Stimulated activated naive CD4-positive, alpha-beta T cell treated with Interleukin-2 at 50 U/mL for 16 hours (primary cell): ENCODE measurements at regions not wholly inside any gene's neighbourhood (a gene's known extent, or its start where the extent isn't known, plus 50 kb on each side); places are given as distances from the start of the nearest gene placed in this dataset.

ENCODE experiments used
- DNase-seq: peaks from one replicate; lab custom pipeline; 2025; lab: John Stamatoyannopoulos, UW

DNA sequence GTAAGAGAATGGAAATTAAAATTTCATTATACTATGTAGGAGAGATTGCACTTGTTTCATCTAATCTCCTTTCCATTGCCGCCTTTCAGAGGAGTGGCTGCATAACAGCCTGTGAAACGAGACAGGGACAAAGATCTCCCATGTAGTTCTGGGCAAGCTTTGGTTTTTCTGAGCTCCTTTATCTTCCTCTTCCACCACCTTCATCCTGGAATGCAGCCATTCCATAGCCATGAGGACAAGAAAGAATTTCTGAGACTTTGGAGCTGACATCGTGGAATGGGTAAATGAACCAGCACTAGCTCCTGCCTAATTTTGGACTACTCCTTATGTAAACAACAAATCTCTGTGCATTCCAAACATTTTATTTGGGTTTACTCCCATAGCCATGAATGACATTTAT lies 1587.3 kb upstream of the TENM3 start:
- DNase-seq: no peak

- DNase-seq: no peak
Measured at GRCh38 chr4:180657881-180658280, 1585.3 kb upstream of the TENM3 start.

DNA sequence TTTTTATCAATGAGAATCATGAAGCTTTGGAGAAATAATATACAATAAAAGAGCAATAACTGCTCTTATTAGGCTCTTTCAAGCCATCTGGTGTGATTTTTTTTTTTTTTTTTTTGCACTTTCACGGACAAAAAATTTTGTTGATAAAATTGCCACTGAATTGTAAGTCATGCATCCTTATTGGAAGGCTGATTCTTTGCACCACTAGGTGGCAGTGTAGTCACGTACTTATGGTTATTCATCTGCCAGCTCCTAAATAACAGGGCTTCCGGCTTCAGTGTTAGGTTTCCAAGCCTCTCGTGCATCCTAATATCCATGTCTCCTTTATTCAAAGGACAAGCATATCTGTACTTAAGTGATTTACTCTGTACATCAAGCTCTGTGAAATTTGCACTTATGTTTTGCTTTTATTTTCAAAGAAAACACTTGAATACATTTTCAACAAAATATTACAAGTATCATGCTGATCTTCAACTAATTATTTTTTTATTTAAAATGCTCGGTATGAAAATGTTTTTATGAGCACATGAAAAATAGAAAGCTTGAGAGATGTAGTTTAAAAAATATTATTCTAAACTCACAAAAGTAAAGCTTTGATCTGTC lies 1578.3 kb upstream of the TENM3 start:
- peak; percentile 2 for DNase-seq

- no peak for DNase-seq
Measured at GRCh38 chr4:180665481-180665880, 1577.7 kb upstream of the TENM3 start.

DNA sequence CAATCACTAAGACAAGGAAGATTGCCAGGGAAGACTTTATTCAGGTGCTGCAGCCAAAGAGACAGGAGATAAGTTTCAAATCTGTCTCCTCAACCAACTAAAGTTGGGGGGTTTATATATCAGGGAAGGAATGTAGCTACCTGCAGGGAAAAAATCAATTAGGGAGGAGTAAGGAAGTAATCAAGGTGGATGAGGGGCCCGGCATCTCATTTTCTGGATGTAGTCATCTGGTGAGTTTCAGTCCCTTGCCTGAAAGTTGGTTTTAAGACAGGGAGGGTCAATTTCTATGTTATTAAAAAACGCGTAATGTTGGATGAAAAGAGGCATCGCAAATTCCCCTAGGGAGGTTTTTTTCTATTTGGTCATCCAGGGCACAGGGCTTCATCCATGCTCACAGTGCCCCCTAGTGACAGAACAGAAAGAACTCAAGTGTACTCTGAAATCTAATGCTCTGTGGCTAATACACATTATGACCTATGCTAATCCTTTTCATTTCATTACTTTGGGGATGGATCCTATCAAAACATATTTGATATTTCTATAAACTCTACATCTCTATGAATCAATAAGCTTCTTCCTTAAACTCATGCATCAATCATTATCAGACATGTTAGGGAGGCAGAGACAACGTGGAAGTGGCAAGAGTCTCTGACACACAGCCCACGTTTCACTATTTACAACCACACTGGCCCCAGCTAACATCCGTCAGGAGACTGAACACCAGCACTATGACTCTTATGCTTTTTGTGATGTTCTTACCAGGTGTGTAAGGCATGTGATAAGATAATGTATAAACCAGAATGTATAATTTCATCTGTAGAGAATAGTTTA lies 1577.0 kb upstream of the TENM3 start:
- DNase-seq: no peak

- no peak for DNase-seq
Measured at GRCh38 chr4:180668732-180669131, 1574.5 kb upstream of the TENM3 start.

- no peak for DNase-seq
Measured at GRCh38 chr4:180669680-180670079, 1573.5 kb upstream of the TENM3 start.

DNA sequence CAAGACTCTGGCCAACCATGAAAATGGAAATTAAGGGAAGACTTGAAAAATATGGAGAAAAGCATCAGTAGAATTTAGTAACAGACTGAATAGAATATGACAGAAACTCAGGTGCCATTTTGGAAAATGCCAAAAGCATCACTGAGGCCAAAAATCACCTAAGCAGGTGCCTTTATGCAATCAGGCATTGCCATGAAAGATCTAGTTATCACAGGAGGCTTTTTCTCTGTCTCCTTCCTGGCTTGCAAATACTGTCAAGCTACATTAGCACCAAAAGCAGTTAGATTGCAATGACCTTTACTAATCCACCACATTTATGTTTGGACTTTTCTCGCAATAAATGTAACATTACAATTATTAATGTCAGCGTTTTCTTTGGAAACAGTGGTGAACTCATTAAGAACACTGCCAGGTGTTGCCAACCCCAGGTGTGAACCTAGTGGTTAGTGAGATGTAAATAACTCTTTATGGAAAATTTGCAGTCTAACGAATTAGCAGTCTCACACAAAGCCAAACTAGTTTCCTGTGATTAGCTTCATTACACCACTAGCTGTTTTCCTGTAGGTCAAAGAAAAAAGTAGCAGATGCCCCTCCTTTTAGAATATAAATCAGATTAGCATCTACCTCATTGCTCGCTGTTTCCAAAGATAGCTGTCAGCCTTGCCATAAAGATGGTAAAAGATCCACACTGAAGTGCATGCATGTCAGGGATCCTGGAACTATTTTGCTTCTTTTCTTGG lies 1568.4 kb upstream of the TENM3 start:
- no peak for DNase-seq

- no peak for DNase-seq
Measured at GRCh38 chr4:180675359-180675650, 1567.9 kb upstream of the TENM3 start.

DNA sequence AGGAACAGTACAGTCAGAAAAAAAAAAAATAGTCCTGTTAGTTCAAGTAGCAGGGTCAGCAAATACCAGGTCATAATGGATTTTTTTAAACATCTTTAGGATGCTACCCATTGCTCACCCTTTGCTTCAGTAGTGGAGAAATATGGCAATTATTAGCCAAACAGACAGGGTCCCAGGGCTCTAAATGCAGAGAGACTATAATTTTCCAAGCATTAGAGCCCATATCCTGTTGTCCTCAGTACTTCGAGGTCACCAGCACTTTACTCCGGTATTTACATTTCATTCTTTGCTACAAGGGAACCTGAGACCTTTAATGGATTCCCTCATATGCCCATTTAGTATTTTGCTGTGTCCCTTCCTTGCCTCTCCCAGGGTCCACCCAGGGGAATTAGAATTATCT lies 1562.9 kb upstream of the TENM3 start:
- DNase-seq: no peak

- DNase-seq: no peak
Measured at GRCh38 chr4:180682776-180683175, 1560.4 kb upstream of the TENM3 start.

DNA sequence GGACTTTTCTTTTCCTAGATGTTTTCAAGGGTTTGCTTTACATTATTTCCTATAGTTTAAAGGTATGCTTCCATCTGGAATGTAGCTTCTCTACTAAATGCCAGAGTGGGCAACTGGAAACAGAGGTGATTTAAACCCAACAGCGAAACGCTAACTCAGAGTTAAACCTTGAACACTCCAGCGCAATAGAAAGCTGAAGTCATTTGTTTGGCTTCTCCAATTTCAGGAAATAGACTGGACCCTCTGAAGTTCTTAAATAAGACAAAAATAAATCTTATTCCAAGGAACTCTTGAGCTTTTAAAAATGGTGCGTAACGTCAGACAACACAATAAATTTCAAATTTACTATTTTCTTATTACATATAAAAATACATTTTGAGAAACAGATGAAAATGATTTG lies 1560.0 kb upstream of the TENM3 start:
- DNase-seq: no peak

DNA sequence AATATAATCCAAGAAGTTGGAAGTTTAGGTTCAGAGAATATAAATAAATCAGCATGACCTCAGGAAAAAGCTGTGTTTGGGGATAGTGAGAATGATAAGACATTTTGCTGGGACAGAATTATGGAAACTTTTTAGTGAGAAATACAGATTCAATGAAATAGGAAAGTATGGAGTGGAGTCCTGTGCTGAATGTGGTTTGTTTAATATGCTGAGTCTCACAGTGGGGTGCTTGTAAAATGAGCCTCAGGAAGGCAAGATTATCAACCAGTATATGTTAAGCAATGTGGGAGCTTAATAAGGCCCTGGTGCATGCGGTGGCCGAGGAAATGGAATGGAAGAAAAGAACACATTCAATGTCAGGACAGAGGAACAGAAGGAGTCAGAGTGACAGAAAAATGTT lies 1554.7 kb upstream of the TENM3 start:
- DNase-seq: no peak

- no peak for DNase-seq
Measured at GRCh38 chr4:180694875-180695274, 1548.3 kb upstream of the TENM3 start.

DNA sequence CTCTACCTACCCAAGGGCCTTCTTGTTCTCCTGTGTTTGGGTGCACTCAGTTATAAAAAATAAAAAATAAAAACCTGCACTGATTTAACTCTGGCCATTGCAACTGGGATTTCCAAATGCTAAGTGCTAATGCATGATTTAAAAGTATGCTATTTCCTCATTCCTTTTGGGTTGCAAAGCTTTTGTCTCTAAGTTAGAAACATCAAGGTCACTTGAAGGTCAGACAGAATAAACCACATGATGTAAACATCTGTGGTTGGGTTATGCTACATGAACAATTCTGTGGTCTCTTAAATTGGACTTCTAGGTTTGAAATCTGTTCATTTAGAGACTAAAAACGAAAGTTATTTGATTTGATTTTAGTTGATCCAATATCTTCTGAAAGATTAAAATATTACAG lies 1547.4 kb upstream of the TENM3 start:
- DNase-seq: no peak

GRCh38 chr4:180696460-180697092 lies 1546.6 kb upstream of the TENM3 start:
- DNase-seq: no peak

GRCh38 chr4:180698550-180699195 lies 1544.5 kb upstream of the TENM3 start:
- DNase-seq: no peak

GRCh38 chr4:180706766-180707165 lies 1536.4 kb upstream of the TENM3 start:
- no peak for DNase-seq

DNA sequence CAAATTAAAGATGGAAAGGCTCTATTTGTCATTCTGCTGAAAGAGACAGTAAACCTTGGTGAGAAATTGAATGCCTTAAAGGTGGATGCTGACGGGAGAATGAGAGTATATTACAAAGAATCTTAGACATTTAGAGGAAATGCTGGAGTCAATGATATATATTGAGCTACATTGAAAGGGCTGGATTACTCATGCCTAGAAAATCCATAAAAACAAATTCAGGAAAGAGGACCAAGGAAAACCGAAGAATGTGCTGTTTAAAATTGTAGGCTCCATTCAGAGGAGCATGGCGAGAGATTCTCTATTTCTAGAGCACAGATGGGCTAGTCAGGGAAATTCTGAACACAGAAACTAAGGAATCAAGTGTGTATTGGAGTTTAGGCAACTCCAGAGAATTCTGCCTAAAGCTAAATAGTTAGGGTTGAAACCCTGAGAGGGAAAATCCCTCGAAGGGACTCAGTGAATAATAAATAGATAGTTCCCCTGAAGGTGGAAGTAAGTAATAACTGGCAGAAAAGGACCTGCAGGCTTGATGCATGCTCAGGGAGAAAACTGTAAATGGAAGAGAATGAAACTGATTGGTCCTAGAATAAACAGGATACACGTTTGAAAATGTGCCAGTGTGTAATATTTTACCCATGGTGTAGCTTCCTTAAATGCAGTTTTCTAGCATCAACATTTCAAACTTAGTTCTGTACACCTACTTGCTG lies 1532.4 kb upstream of the TENM3 start:
- no peak for DNase-seq

DNA sequence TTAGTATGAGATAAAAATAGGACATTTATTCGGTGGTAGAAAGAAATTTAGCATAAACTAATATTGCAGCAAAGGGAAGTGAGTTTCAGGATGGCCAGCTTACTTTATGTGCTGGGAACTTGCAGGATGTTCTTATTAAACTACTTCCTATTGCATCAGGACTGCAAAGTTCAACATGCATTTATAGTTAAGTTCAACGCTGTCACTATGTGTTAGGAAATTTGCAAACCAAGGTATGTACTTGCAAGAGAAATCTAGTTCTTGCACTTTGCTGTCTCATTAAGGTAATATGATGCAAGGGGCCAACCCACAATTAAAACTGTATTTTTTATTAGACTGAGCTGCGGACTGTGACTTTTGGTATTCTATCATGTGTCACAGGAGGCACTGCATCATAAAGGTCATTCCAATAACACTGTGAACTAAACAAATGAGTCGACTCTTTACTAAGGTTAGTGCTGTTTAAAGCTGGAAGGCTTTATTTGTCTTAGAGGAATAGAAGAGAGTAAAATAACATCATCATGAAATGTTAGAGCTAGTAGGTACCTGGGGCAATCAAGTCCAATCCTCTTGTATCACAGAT lies 1525.7 kb upstream of the TENM3 start:
- DNase-seq: no peak

DNA sequence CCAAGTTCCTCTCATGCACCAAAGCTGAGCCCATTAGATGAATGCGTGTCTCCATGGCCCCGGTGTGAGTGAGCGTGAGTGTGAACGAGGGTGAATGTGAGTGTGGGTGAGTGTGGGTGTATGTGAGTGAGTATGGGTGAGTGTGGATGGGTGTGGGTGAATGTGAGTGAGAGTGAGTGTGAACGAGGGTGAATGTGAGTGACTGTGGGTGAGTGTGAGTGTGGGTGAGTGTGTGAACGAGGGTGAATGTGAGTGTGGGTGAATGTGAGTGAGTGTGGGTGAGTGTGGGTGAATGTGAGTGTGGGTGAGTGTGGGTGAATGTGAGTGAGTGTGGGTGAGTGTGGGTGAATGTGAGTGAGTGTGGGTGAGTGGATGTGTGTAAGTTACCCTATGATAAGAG lies 1521.8 kb upstream of the TENM3 start:
- no peak for DNase-seq
